MM.1S (cell line): ENCODE measurements at regions not wholly inside any gene's neighbourhood (a gene's known extent, or its start where the extent isn't known, plus 50 kb on each side); places are given as distances from the start of the nearest gene placed in this dataset.

Experiments
- EZH2 ChIP-seq: fragments of 300-600 bp; sonication (generic); optimal IDR thresholded peaks from 2 replicates; pipeline ENCODE3; 2017; ENCODE audit warnings: low read depth, mild to moderate bottlenecking, antibody characterized with exemption, low read length, mixed read lengths
- EZH2phosphoT487 ChIP-seq: fragments of 300-600 bp; sonication (generic); IDR thresholded peaks from 2 replicates; pipeline ENCODE4 v1.6.1; 2018; ENCODE audit warnings: antibody characterized with exemption, low read length
- TF ChIP-seq, protein P1 (sequence below): fragments of 300-600 bp; sonication (generic); IDR thresholded peaks from 2 replicates; pipeline ENCODE4 v1.5.1; 2016; ENCODE audit warnings: antibody characterized with exemption, low read length, mixed read lengths

DNA sequence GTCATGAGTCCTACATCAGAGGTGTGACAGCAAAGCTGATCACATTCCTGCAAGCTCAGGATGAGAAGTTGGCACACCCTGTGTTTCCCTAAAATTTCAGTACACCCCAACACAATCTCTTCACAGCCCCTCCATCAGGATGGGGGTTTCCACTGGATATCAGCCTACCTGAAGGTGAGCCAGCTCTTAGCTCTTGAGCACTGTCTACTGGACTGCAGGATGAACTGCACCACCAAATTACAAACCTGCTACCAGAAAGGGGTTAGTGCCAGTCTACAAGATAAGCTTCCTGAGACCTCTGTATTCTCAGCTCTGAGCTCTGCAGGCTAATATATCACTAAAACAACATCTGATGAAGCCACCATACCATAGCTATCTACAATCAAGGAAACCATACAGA lies 1616.2 kb upstream of the SPRY2 start:
- TF ChIP-seq, protein P1, sequence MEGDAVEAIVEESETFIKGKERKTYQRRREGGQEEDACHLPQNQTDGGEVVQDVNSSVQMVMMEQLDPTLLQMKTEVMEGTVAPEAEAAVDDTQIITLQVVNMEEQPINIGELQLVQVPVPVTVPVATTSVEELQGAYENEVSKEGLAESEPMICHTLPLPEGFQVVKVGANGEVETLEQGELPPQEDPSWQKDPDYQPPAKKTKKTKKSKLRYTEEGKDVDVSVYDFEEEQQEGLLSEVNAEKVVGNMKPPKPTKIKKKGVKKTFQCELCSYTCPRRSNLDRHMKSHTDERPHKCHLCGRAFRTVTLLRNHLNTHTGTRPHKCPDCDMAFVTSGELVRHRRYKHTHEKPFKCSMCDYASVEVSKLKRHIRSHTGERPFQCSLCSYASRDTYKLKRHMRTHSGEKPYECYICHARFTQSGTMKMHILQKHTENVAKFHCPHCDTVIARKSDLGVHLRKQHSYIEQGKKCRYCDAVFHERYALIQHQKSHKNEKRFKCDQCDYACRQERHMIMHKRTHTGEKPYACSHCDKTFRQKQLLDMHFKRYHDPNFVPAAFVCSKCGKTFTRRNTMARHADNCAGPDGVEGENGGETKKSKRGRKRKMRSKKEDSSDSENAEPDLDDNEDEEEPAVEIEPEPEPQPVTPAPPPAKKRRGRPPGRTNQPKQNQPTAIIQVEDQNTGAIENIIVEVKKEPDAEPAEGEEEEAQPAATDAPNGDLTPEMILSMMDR, result peak; percentile 22
- TF ChIP-seq EZH2phosphoT487, result no peak
- TF ChIP-seq EZH2, result no peak
